Stimulated activated naive CD8-positive, alpha-beta T cell treated with anti-CD3 and anti-CD28 coated beads, Interleukin-15, amount 100 ng/mL, for 72 hours (primary cell): ENCODE measurements at regions not wholly inside any gene's neighbourhood (a gene's known extent, or its start where the extent isn't known, plus 50 kb on each side); places are given as distances from the start of the nearest gene placed in this dataset.

Experiments used
- ATAC-seq: fragments of 150-1000 bp; cut with Tn5 transposase; 2 replicates; pipeline ENCODE4 v1.10.0; 2021; ENCODE audit warnings: mild to moderate bottlenecking, moderate library complexity
- DNase-seq, 2 donors: peaks; one replicate each; pipeline ENCODE4 v3.0.0; 2021 to 2022
- H3K27ac Mint-ChIP-seq, 2 donors: one replicate each; pipeline ENCODE4 v1.8.0; 2022; ENCODE audit warnings: mild to moderate bottlenecking in 2 of 2, mixed read lengths in 2 of 2, moderate library complexity in 2 of 2
- H3K27me3 Mint-ChIP-seq: one replicate; pipeline ENCODE4 v1.8.0; 2022; ENCODE audit warnings: mixed read lengths
- H3K4me1 Mint-ChIP-seq: one replicate; pipeline ENCODE4 v1.8.0; 2022; ENCODE audit warnings: mild to moderate bottlenecking, mixed read lengths
- H3K4me3 Mint-ChIP-seq, 2 donors: one replicate each; pipeline ENCODE4 v1.8.0; 2022; ENCODE audit warnings: mild to moderate bottlenecking in 2 of 2, mixed read lengths in 2 of 2, moderate library complexity in 1 of 2
- H3K9me3 Mint-ChIP-seq, 2 donors: one replicate each; pipeline ENCODE4 v1.8.0; 2022; ENCODE audit warnings: mixed read lengths in 2 of 2

DNA sequence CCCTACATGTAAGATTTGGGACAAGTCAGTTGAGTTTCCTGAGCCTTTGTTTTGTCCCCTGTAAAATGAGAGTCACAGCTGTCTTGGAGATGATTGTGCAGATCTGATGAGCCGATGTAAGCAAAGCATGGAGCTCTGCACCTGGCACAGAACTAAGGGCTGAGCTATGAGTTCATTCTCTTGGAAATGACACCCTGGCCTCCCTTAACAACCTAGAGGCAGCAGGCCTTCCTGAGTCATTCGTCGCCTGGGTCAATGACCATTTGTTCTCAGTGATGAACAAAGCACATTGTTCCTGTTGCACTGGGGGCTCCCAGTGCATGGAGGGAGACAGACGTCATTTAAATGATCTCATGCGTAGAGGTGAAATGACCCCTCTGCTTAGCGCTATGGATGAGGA lies 62.8 kb upstream of the GCSH start:
- DNase-seq (no peak), ATAC-seq (no peak)
- H3K4me1 Mint-ChIP-seq = no peaks in the 10 kb centered on the region
- no peak overlapping the region for H3K4me3 Mint-ChIP-seq
- H3K27me3 Mint-ChIP-seq = no peaks in the 10 kb centered on the region
- H3K9me3 Mint-ChIP-seq = no peaks in the 10 kb centered on the region
- no peak overlapping the region for H3K27ac Mint-ChIP-seq

DNA sequence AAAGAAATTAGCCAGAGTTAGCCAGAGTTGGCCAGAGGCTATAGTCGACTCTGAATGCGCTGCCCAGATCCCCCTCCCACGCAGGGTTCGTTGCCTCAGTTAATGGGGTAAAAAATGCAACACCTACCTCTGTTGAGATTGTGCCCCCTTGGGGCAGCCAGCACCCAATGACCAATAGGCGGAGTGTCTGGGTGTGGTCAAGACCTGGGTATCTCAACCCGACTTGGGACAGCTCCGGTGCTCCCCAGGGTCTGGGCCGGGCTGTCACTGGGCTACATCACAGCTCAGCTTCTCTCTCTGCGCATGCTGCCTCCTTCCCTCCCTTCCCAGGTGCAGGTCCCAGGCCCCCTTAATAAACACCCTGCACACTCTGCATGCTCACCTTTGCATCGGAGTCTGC lies 59.6 kb upstream of the GCSH start:
- Mint-ChIP-seq H3K9me3 (no peaks in the 10 kb centered on the region), H3K27me3 (no peaks in the 10 kb centered on the region), H3K4me3 (no peak overlapping the region), H3K27ac (no peak overlapping the region), H3K4me1 (no peaks in the 10 kb centered on the region)
- DNase-seq = no peak
- no peak for ATAC-seq

DNA sequence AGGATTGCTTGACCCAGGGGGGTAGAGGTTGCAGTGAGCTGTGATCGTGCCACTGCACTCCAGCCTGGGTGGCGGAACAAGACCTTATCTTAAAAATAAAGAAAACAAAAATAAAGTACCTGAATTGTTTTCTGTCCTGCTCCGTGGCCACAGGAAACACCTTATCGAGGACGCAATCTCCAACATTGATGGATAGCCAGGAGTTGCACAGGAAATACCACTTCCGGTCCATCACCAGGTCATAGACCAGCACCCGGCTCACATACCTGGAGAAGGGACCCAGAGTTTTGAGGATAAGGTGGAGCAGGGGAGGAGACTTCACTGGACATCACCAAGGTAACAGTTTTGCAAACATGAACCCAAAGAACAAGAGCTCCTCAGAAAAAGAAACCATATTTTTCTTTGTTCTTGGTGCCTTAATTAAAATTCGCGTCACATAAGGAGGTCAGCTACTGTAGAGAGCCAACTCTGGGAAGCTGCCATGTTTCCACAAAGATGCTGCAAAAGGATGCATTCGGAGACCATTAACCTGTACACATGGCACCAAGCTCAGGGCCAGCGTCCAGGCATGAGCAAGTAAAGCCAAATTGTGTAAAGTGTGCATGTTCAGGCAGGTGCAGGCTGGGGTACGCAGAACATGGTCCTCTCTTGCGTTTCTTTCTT lies 55.6 kb upstream of the GCSH start:
- no peak for DNase-seq
- Mint-ChIP-seq H3K9me3 (no peaks in the 10 kb centered on the region), H3K27me3 (peaks cover 15% of the 10 kb centered on the region), H3K4me1 (no peaks in the 10 kb centered on the region), H3K4me3 (no peak overlapping the region), H3K27ac (no peak overlapping the region)
- ATAC-seq = no peak

DNA sequence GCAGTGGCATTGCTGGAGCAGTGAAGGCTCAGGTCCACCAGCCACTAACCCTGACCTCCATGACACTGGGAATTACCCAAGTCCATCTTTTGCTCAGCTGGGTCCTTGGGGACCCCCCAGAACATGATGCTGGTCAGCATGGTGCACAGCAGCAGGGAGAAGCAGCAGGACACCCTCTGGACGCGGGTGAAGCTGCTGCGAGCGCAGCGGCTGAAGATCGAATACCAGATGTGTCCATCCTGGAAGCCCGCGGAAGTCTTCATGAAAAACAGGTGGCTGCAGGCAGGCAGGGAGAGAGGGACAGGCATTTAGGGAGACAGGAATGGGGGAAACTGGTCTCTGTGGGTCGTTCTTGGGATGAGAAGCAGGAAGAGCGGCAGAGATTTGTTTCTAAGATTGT lies 53.4 kb upstream of the GCSH start:
- no peak overlapping the region for H3K27ac Mint-ChIP-seq
- no peaks in the 10 kb centered on the region for H3K4me1 Mint-ChIP-seq
- H3K4me3 Mint-ChIP-seq = no peak overlapping the region
- ATAC-seq (no peak), DNase-seq (no peak)
- H3K27me3 Mint-ChIP-seq = peaks cover 21% of the 10 kb centered on the region
- H3K9me3 Mint-ChIP-seq = no peaks in the 10 kb centered on the region

DNA sequence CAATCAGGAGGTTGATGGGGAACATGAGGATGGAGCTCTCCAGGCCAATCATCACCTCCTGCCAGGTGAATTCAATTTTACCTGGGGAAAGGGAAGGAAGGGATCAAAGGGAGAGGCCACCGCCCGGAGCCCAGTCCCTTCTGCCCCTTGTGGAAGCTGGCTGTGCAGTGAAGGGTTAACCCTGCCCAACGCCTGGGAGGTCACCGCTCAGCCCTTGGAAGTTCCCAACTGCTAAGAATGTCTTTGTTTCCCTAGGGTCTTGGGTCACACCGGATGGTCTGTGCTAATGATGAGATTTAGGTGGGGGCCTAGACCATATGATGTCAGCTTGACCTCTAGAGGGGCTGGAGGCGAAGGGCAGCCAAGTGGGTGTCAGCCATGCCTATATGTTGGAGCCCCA lies 52.1 kb upstream of the GCSH start:
- Mint-ChIP-seq H3K27me3 (peaks cover 29% of the 10 kb centered on the region), H3K27ac (no peak overlapping the region), H3K4me1 (no peaks in the 10 kb centered on the region), H3K4me3 (no peak overlapping the region), H3K9me3 (no peaks in the 10 kb centered on the region)
- DNase-seq (no peak), ATAC-seq (no peak)
